Liver (tissue), 8 donors: ENCODE measurements at regions not wholly inside any gene's neighbourhood (a gene's known extent, or its start where the extent isn't known, plus 50 kb on each side); places are given as distances from the start of the nearest gene placed in this dataset.

Experiments used
- DNase-seq: peaks from one replicate; pipeline ENCODE4 v3.0.0-alpha.2; 2017; ENCODE audit warnings: low spot score
- H3K27ac ChIP-seq, 2 donors: one replicate each; pipeline ENCODE4 v1.7.0; 2013; ENCODE audit warnings: inconsistent platforms in 2 of 2, low read length in 2 of 2, control low read depth in 1 of 2, low read depth in 1 of 2, mild to moderate bottlenecking in 1 of 2
- H3K27me3 ChIP-seq, 4 donors: one replicate each; pipeline versions ENCODE4 v1.6.1 to v1.7.0; 2013; ENCODE audit warnings: low read length in 3 of 4, inconsistent platforms in 1 of 4, mild to moderate bottlenecking in 1 of 4, moderate library complexity in 1 of 4; ENCODE audit not compliant: control insufficient read depth in 4 of 4, insufficient read depth in 4 of 4
- H3K36me3 ChIP-seq, 4 donors: one replicate each; pipeline versions ENCODE4 v1.6.1 to v1.7.0; 2013; ENCODE audit warnings: low read length in 3 of 4, mild to moderate bottlenecking in 3 of 4, low read depth in 1 of 4, moderate library complexity in 1 of 4; ENCODE audit not compliant: control insufficient read depth in 4 of 4, insufficient read depth in 3 of 4
- H3K4me1 ChIP-seq, 4 donors: one replicate each; pipeline versions ENCODE4 v1.6.1 to v1.7.0; 2013; ENCODE audit warnings: low read length in 3 of 4, mild to moderate bottlenecking in 3 of 4, moderate library complexity in 1 of 4; ENCODE audit not compliant: control insufficient read depth in 4 of 4, insufficient read depth in 4 of 4
- H3K4me3 ChIP-seq, 3 donors: one replicate each; pipeline versions ENCODE4 v1.6.1 to v1.7.0; 2013; ENCODE audit warnings: low read length in 3 of 3, control low read depth in 1 of 3, low read depth in 1 of 3, mild to moderate bottlenecking in 1 of 3
- H3K9ac ChIP-seq, 2 donors: one replicate each; pipeline ENCODE4 v1.7.0; 2013; ENCODE audit warnings: low read length in 2 of 2, mild to moderate bottlenecking in 2 of 2, moderate library complexity in 2 of 2, control low read depth in 1 of 2, low read depth in 1 of 2
- H3K9me3 ChIP-seq, 4 donors: one replicate each; pipeline versions ENCODE4 v1.6.1 to v1.7.0; 2013; ENCODE audit warnings: low read length in 3 of 4; ENCODE audit not compliant: control insufficient read depth in 4 of 4
- ATF3 ChIP-seq: IDR thresholded peaks from 2 replicates; pipeline ENCODE4 v1.6.1; 2016; ENCODE audit warnings: antibody characterized with exemption
- EGR1 ChIP-seq, 2 donors: IDR thresholded peaks; 2 replicates each; pipeline ENCODE4 v1.6.1; 2016 to 2018; ENCODE audit warnings: antibody characterized with exemption in 2 of 2, low read depth in 2 of 2
- FOXA1 ChIP-seq: IDR thresholded peaks from 2 replicates; pipeline ENCODE4 v1.6.1; 2016; ENCODE audit warnings: antibody characterized with exemption
- FOXA2 ChIP-seq: IDR thresholded peaks from 2 replicates; pipeline ENCODE4 v1.6.1; 2016; ENCODE audit warnings: antibody characterized with exemption
- GABPA ChIP-seq, 2 donors: IDR thresholded peaks in 1 of 2; conservative IDR thresholded peaks in 1 of 2; 2 replicates each; pipeline ENCODE4 v1.6.1; 2016; ENCODE audit warnings: antibody characterized with exemption in 2 of 2, mild to moderate bottlenecking in 1 of 2, moderate library complexity in 1 of 2
- HNF4A ChIP-seq, 2 donors: conservative IDR thresholded peaks; 2 replicates each; pipeline ENCODE4 v1.6.1; 2016; ENCODE audit warnings: antibody characterized with exemption in 2 of 2, mild to moderate bottlenecking in 2 of 2
- HNF4G ChIP-seq: IDR thresholded peaks from 2 replicates; pipeline ENCODE4 v1.6.1; 2016; ENCODE audit warnings: antibody characterized with exemption
- JUND ChIP-seq, 2 donors: IDR thresholded peaks; 2 replicates each; pipeline ENCODE4 v1.6.1; 2016; ENCODE audit warnings: antibody characterized with exemption in 2 of 2
- MAX ChIP-seq: IDR thresholded peaks from 2 replicates; pipeline ENCODE4 v1.6.1; 2016; ENCODE audit warnings: antibody characterized with exemption
- NR2F2 ChIP-seq: IDR thresholded peaks from 2 replicates; pipeline ENCODE4 v1.6.1; 2016; ENCODE audit warnings: antibody characterized with exemption
- RAD21 ChIP-seq, 2 donors: IDR thresholded peaks; 2 replicates each; pipeline ENCODE4 v1.6.1; 2016; ENCODE audit warnings: antibody characterized with exemption in 2 of 2, mild to moderate bottlenecking in 2 of 2
- RXRA ChIP-seq, 2 donors: IDR thresholded peaks; 2 replicates each; pipeline ENCODE4 v1.6.1; 2017 to 2018; ENCODE audit warnings: antibody characterized with exemption in 2 of 2, mild to moderate bottlenecking in 1 of 2
- SP1 ChIP-seq: IDR thresholded peaks from 2 replicates; pipeline ENCODE4 v1.6.1; 2018; ENCODE audit warnings: antibody characterized with exemption, mild to moderate bottlenecking
- TAF1 ChIP-seq: conservative IDR thresholded peaks from 2 replicates; pipeline ENCODE4 v1.6.1; 2016; ENCODE audit warnings: antibody characterized with exemption, mild to moderate bottlenecking
- YY1 ChIP-seq: IDR thresholded peaks from 2 replicates; pipeline ENCODE4 v1.6.1; 2016; ENCODE audit warnings: antibody characterized with exemption, mild to moderate bottlenecking
- WGBS: extraction: QIAGEN DNeasy Blood & Tissue Kit; methylation state at CpG from one replicate; pipeline ENCODE4 v1.1.7; 2013; 5-methylcytosine and 5-hydroxymethylcytosine counted together
- TF ChIP-seq, protein P1 (sequence below): IDR thresholded peaks from 2 replicates; pipeline ENCODE4 v1.6.1; 2016; ENCODE audit warnings: antibody characterized with exemption
- TF ChIP-seq, protein P2 (sequence below): fragments of 150-350 bp; IDR thresholded peaks from 2 replicates; pipeline ENCODE4 v1.5.1; 2017; ENCODE audit warnings: improper control_type of control experiment, low read depth, low read length; ENCODE audit not compliant: missing input control
- TF ChIP-seq, protein P3 (sequence below): IDR thresholded peaks from 2 replicates; pipeline ENCODE4 v1.6.1; 2016; ENCODE audit warnings: antibody characterized with exemption, mild to moderate bottlenecking
- donor health status: healthy.
- donor health status: healthy.
- donor health status: healthy.
- donor health status: healthy.
- donor health status: healthy.

- 62% methylated on average over 5 of the region's 5 CpGs for WGBS
- peaks cover 0 to 4% (median 2%) of the 10 kb centered on the region in 4 donors for H3K27me3 ChIP-seq
- DNase-seq = no peak
- no peak overlapping the region for H3K27ac ChIP-seq
- no peaks in the 10 kb centered on the region for H3K4me1 ChIP-seq
- TF ChIP-seq JUND (IDR thresholded peaks at IDR 0.05) (no peak), HNF4G (no peak), FOXA2 (no peak), SP1 (no peak), EGR1 (IDR thresholded peaks at IDR 0.05; ENCODE audit: low read depth in 2 of 2) (no peak), RXRA (IDR thresholded peaks at IDR 0.05) (no peak), NR2F2 (no peak), TAF1 (no peak), HNF4A (conservative IDR thresholded peaks at IDR 0.05) (no peak), GABPA (IDR thresholded peaks at IDR 0.05 in 1 of 2, conservative IDR thresholded peaks at IDR 0.05 in 1 of 2) (no peak), YY1 (no peak), ATF3 (no peak), MAX (no peak), FOXA1 (no peak), RAD21 (IDR thresholded peaks at IDR 0.05) (no peak)
- TF ChIP-seq, protein P1, sequence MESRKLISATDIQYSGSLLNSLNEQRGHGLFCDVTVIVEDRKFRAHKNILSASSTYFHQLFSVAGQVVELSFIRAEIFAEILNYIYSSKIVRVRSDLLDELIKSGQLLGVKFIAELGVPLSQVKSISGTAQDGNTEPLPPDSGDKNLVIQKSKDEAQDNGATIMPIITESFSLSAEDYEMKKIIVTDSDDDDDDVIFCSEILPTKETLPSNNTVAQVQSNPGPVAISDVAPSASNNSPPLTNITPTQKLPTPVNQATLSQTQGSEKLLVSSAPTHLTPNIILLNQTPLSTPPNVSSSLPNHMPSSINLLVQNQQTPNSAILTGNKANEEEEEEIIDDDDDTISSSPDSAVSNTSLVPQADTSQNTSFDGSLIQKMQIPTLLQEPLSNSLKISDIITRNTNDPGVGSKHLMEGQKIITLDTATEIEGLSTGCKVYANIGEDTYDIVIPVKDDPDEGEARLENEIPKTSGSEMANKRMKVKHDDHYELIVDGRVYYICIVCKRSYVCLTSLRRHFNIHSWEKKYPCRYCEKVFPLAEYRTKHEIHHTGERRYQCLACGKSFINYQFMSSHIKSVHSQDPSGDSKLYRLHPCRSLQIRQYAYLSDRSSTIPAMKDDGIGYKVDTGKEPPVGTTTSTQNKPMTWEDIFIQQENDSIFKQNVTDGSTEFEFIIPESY = no peak
- TF ChIP-seq, protein P2, sequence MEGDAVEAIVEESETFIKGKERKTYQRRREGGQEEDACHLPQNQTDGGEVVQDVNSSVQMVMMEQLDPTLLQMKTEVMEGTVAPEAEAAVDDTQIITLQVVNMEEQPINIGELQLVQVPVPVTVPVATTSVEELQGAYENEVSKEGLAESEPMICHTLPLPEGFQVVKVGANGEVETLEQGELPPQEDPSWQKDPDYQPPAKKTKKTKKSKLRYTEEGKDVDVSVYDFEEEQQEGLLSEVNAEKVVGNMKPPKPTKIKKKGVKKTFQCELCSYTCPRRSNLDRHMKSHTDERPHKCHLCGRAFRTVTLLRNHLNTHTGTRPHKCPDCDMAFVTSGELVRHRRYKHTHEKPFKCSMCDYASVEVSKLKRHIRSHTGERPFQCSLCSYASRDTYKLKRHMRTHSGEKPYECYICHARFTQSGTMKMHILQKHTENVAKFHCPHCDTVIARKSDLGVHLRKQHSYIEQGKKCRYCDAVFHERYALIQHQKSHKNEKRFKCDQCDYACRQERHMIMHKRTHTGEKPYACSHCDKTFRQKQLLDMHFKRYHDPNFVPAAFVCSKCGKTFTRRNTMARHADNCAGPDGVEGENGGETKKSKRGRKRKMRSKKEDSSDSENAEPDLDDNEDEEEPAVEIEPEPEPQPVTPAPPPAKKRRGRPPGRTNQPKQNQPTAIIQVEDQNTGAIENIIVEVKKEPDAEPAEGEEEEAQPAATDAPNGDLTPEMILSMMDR = no peak
- TF ChIP-seq, protein P3, sequence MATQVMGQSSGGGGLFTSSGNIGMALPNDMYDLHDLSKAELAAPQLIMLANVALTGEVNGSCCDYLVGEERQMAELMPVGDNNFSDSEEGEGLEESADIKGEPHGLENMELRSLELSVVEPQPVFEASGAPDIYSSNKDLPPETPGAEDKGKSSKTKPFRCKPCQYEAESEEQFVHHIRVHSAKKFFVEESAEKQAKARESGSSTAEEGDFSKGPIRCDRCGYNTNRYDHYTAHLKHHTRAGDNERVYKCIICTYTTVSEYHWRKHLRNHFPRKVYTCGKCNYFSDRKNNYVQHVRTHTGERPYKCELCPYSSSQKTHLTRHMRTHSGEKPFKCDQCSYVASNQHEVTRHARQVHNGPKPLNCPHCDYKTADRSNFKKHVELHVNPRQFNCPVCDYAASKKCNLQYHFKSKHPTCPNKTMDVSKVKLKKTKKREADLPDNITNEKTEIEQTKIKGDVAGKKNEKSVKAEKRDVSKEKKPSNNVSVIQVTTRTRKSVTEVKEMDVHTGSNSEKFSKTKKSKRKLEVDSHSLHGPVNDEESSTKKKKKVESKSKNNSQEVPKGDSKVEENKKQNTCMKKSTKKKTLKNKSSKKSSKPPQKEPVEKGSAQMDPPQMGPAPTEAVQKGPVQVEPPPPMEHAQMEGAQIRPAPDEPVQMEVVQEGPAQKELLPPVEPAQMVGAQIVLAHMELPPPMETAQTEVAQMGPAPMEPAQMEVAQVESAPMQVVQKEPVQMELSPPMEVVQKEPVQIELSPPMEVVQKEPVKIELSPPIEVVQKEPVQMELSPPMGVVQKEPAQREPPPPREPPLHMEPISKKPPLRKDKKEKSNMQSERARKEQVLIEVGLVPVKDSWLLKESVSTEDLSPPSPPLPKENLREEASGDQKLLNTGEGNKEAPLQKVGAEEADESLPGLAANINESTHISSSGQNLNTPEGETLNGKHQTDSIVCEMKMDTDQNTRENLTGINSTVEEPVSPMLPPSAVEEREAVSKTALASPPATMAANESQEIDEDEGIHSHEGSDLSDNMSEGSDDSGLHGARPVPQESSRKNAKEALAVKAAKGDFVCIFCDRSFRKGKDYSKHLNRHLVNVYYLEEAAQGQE = no peak
- H3K9me3 ChIP-seq = no peaks in the 10 kb centered on the region
- H3K36me3 ChIP-seq = no peaks in the 10 kb centered on the region
- no peak overlapping the region for H3K9ac ChIP-seq
- H3K4me3 ChIP-seq = no peak overlapping the region
Measured at GRCh38 chrX:45788315-45788714, 587.6 kb upstream of the DIPK2B start.
